GM21723 (cell line): ENCODE measurements at regions not wholly inside any gene's neighbourhood (a gene's known extent, or its start where the extent isn't known, plus 50 kb on each side); places are given as distances from the start of the nearest gene placed in this dataset.
"Not testable (repeated sequence)": the region's sequence is repeated elsewhere in the genome, so short reads cannot be mapped to it uniquely, and the experiment has no call there.

Experiments
- ATAC-seq: cut with Tn5 transposase; IDR thresholded peaks from one replicate; pipeline ENCODE4 v1.9.1; 2021; ENCODE audit warnings: mild to moderate bottlenecking, moderate library complexity; ENCODE audit not compliant: unreplicated experiment

DNA sequence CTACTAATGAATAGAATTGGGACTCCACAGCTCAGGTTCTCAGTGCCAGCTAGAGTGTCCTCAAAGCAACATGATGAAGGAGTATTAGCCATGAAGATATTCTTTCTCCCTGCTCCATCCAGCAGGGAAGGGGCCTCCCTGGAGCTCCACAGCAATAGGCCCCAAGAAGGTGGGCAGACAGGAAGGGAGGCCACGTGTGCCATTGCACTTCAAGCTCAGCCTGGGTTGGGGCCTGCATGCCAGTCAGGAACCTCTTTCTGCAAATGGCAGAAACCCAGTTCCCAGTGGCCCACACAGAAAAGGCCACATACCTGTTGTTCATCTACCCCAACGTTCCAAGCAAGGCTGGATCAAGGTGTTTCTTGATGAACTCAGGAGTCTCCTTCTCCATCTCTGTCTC lies 357.5 kb upstream of the SFSWAP start:
- no peak for ATAC-seq

GRCh38 chr12:131353826-131354225 lies 357.1 kb upstream of the SFSWAP start:
- no peak for ATAC-seq

GRCh38 chr12:131355361-131356245 lies 355.3 kb upstream of the SFSWAP start:
- ATAC-seq, result no peak

GRCh38 chr12:131356485-131357184 lies 354.3 kb upstream of the SFSWAP start:
- no peak for ATAC-seq

DNA sequence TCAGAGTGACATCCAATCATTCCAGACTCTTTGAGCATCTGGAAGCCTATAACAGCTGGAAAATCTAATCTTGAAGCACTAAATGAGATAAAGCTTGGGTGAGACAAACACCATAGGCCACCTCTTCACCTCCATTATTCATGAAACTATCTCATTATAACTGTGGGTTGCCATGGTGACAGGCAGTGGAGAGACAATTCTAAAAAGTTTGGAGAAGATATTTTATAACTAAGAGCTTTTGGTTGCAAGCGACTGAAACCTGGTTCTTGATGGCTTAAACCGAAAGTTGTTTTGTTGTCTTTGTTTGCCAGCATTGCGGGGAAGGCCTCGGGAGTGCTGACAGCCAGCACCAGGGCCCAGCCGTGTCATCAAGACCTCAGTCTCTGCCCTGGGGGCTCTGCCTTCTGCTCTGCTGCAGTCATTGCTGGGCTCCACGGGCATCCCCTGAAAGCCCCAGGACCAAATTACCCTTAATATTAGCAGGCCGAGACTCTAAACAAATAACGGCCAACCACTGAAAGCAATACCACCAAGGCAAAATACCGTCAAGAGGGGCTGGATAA lies 353.6 kb upstream of the SFSWAP start:
- no peak for ATAC-seq

DNA sequence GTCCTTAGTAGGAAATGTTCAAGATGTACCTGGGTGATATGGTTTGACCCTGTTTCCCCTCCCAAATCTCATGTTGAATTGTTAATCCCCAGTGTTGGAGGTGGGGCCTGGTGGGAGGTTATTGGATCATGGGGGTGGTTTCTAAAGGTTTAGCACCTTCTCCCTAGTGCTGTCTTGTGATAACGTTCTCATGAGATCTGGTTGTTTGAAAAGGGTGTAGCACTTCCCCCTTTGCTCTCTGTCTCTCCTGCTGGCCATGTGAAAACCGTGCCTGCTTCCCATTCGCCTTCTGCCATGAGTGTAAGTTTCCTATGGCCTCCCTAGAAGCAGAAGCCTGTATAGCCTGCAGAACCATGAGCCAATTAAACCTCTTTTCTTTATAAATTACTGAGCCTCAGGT lies 353.0 kb upstream of the SFSWAP start:
- ATAC-seq, result no peak

GRCh38 chr12:131362291-131363211 lies 348.3 kb upstream of the SFSWAP start:
- ATAC-seq, result no peak

DNA sequence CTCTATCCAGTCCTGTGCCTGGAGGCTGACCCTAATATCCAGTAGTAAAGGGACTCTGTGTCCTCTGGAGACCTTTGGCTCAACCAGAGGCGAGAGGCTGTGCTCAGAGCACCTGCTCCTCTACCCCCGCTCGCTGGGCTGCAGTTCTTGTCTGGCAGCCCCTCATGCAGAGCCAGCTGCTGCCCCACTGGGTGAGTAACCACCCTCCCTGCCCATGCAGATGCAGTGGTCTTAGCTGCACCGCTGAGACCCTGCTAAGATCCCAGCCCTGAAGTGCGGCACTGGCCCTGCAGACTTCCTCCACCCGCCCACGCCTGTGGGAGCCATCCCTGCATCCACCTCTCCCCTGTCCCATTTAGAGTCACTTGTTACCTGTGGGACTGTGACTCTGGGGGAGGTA lies 347.5 kb upstream of the SFSWAP start:
- no peak for ATAC-seq

- no peak for ATAC-seq
Measured at GRCh38 chr12:131363841-131364495, 346.9 kb upstream of the SFSWAP start.

- ATAC-seq, result no peak
Measured at GRCh38 chr12:131364903-131365820, 345.7 kb upstream of the SFSWAP start.

DNA sequence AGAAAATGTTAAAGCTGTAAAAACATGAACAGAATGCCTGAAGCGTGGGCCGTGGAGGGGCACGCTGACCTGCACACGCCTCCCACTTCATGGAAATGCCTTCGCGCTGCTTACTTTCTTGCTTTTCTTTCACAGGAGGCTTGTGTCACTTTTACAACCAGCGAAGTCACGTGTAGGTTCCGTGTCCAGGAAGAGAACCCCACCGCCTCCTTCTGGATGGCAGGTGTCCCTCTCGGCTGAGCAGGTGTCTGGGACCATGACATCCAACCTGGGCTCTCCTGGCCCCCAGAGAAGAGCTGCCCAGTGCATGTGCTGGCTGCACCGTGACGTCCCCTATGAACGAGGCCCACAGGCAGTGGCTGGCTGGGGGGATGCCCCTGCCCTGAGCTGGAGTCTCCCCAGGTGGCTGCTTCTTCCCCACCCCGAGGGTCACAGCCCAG lies 345.0 kb upstream of the SFSWAP start:
- no peak for ATAC-seq

GRCh38 chr12:131366261-131366871 lies 344.5 kb upstream of the SFSWAP start:
- no peak for ATAC-seq

DNA sequence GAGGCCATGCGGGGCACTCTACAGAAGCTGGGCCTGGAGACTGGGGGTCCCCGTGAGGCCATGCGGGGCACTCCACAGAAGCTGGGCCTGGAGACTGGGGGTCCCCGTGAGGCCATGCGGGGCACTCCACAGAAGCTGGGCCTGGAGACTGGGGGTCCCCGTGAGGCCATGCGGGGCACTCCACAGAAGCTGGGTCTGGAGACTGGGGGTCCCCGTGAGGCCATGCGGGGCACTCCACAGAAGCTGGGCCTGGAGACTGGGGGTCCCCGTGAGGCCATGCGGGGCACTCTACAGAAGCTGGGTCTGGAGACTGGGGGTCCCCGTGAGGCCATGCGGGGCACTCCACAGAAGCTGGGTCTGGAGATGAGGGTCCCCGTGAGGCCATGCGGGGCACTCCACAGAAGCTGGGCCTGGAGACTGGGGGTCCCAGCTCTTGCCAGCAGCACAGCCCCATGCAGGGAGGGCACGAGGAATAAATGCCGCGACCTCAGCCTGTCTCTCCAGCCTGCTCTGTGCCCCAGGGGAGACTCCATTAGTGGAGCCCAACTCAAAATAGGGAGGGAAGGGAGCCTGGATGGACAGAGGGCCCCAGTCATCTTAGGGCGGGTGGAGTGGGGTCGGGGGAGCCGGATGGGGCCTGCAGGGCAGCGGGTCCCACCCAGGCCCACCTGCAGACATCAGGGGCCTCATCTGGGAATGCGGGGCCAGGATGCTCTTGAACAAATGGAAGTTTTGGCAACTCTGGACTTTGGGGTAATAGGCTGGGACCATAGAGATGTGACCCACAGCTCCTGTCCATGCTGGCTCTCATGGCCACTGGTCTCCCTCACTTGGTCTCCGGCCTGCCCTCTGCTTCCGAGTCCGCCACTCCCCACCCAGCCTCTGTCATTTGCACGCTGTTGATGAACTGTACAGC lies 343.6 kb upstream of the SFSWAP start:
- not testable (repeated sequence) for ATAC-seq

GRCh38 chr12:131367983-131368667 lies 342.8 kb upstream of the SFSWAP start:
- no peak for ATAC-seq

- ATAC-seq, result no peak
Measured at GRCh38 chr12:131368668-131369071, 342.2 kb upstream of the SFSWAP start.

DNA sequence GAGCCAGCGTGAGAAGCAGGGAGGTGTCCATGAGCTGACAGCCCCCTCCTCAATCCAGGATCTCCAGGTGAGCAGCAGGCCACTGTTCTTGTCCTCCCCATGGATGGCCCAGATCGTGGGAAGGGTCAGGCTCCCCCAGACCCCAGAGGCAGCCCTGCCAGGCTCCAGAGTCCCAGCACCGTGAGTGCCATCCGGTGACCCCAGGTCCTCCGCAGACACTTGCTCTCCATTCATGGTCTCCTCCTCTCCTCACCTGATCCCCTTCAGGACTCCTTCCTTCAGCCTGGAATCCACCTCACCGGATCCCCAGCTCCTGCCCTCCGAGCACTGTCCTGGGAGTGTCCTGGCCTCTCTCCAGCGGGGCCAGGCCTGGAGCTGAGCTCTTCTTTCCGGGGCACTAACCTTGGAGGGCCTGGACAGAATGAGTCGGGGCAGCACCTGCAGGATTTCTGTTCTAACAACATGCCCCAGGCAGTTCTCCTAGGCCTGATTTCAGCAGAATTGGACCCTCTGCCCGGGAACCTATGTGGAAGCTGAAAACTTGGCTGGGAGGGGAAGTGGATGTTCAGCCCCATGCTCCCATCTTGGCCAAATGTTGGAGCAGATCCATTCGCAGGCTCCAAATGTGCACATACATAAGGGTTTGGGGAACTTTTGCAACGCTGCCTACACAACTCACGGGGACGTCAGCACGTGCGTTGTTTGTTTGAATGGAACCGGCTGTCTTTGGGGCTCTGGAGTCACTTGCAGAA lies 341.6 kb upstream of the SFSWAP start:
- ATAC-seq, result no peak
